Brain pericyte (primary cell): ENCODE measurements at regions not wholly inside any gene's neighbourhood (a gene's known extent, or its start where the extent isn't known, plus 50 kb on each side); places are given as distances from the start of the nearest gene placed in this dataset.

Experiments used
- DNase-seq: peaks from one replicate; pipeline ENCODE4 v3.0.0-alpha.2; 2012; ENCODE audit warnings: low read depth, low spot score

- no peak for DNase-seq
Observed at GRCh38 chr6:44676246-44676790, 288.8 kb downstream of the CDC5L start.

GRCh38 chr6:44676826-44677433 lies 289.4 kb downstream of the CDC5L start:
- no peak for DNase-seq

GRCh38 chr6:44678252-44678935 lies 290.9 kb downstream of the CDC5L start:
- DNase-seq, result no peak

- no peak for DNase-seq
Observed at GRCh38 chr6:44679438-44680201, 292.1 kb downstream of the CDC5L start.

- DNase-seq, result no peak
Observed at GRCh38 chr6:44680202-44680720, 292.8 kb downstream of the CDC5L start.

GRCh38 chr6:44681761-44682160 lies 294.3 kb downstream of the CDC5L start:
- peak; percentile 45 for DNase-seq

GRCh38 chr6:44682280-44682679 lies 294.8 kb downstream of the CDC5L start:
- no peak for DNase-seq

GRCh38 chr6:44682987-44683779 lies 295.7 kb downstream of the CDC5L start:
- DNase-seq, result no peak

GRCh38 chr6:44685213-44685612 lies 297.7 kb downstream of the CDC5L start:
- DNase-seq, result no peak

GRCh38 chr6:44696099-44696498 lies 308.6 kb downstream of the CDC5L start:
- no peak for DNase-seq

- no peak for DNase-seq
Observed at GRCh38 chr6:44696686-44697085, 309.2 kb downstream of the CDC5L start.

- DNase-seq, result no peak
Observed at GRCh38 chr6:44697327-44697726, 309.8 kb downstream of the CDC5L start.

- DNase-seq, result no peak
Observed at GRCh38 chr6:44698602-44699001, 311.1 kb downstream of the CDC5L start.

- DNase-seq, result no peak
Observed at GRCh38 chr6:44699082-44699481, 311.6 kb downstream of the CDC5L start.

GRCh38 chr6:44699851-44700250 lies 312.3 kb downstream of the CDC5L start:
- no peak for DNase-seq

- no peak for DNase-seq
Observed at GRCh38 chr6:44700422-44700821, 312.9 kb downstream of the CDC5L start.

GRCh38 chr6:44701038-44701636 lies 313.6 kb downstream of the CDC5L start:
- DNase-seq, result no peak

- no peak for DNase-seq
Observed at GRCh38 chr6:44701637-44702101, 314.2 kb downstream of the CDC5L start.

- no peak for DNase-seq
Observed at GRCh38 chr6:44702292-44702691, 314.8 kb downstream of the CDC5L start.

- DNase-seq, result no peak
Observed at GRCh38 chr6:44704240-44705150, 317.0 kb downstream of the CDC5L start.
